Fibroblast of lung (primary cell): ENCODE measurements at regions not wholly inside any gene's neighbourhood (a gene's known extent, or its start where the extent isn't known, plus 50 kb on each side); places are given as distances from the start of the nearest gene placed in this dataset.
A peak's percentile ranks its signal among the peaks of the same experiment; 100 is the strongest.

ENCODE experiments used
- DNase-seq, 2 donors: peaks; one replicate each; pipeline versions ENCODE4 v3.0.0 to v3.0.0-alpha.2; 2010; ENCODE audit warnings: low read depth in 2 of 2
- H2AFZ ChIP-seq: 2 replicates; pipeline ENCODE4 v1.5.1; 2012; ENCODE audit warnings: low read length, control low read depth, inconsistent platforms
- H3K27ac ChIP-seq: 2 replicates; pipeline ENCODE4 v1.5.1; 2011; ENCODE audit warnings: low read length, control low read depth; ENCODE audit not compliant: insufficient read depth
- H3K27me3 ChIP-seq: 2 replicates; pipeline ENCODE4 v1.5.1; 2011; ENCODE audit warnings: mild to moderate bottlenecking, low read length; ENCODE audit not compliant: control insufficient read depth, insufficient read depth
- H3K36me3 ChIP-seq: 2 replicates; pipeline ENCODE4 v1.5.1; 2011; ENCODE audit warnings: low read length; ENCODE audit not compliant: control insufficient read depth, insufficient read depth
- H3K4me1 ChIP-seq: 2 replicates; pipeline ENCODE4 v1.5.1; 2011; ENCODE audit warnings: low read length; ENCODE audit not compliant: control insufficient read depth, insufficient read depth; ENCODE audit errors: extremely low read depth
- H3K4me2 ChIP-seq: 2 replicates; pipeline ENCODE4 v1.5.1; 2011; ENCODE audit warnings: low read length, control low read depth; ENCODE audit not compliant: insufficient read depth; ENCODE audit errors: extremely low read depth
- H3K4me3 ChIP-seq, 4 experiments: fragments of 200-600 bp in 1 of 4; sonication (generic) in 1 of 4; replicated peaks in 1 of 4; 2 replicates each; pipeline ENCODE4 v1.5.1; 2011 to 2016; ENCODE audit warnings: low read length in 4 of 4, low read depth in 3 of 4, mild to moderate bottlenecking in 3 of 4, control low read depth in 2 of 4, inconsistent platforms in 1 of 4, mixed read lengths in 1 of 4; ENCODE audit not compliant: insufficient read depth in 1 of 4; ENCODE audit errors: control extremely low read depth in 1 of 4
- H3K79me2 ChIP-seq: 2 replicates; pipeline ENCODE4 v1.5.1; 2012; ENCODE audit warnings: mild to moderate bottlenecking, low read length, inconsistent platforms; ENCODE audit not compliant: control insufficient read depth, insufficient read depth
- H3K9ac ChIP-seq: 2 replicates; pipeline ENCODE4 v1.5.1; 2011; ENCODE audit warnings: mild to moderate bottlenecking, low read length, control low read depth; ENCODE audit not compliant: insufficient read depth
- H3K9me3 ChIP-seq: 2 replicates; pipeline ENCODE4 v1.5.1; 2012; ENCODE audit warnings: low read depth, low read length; ENCODE audit not compliant: control insufficient read depth, insufficient read depth
- H4K20me1 ChIP-seq: 2 replicates; pipeline ENCODE4 v1.5.1; 2011; ENCODE audit warnings: low read length; ENCODE audit not compliant: control insufficient read depth, insufficient read depth; ENCODE audit errors: extremely low read depth
- CTCF ChIP-seq, 2 donors: IDR thresholded peaks in 1 of 2; conservative IDR thresholded peaks in 1 of 2; 1 replicate in 1 of 2; 2 replicates in 1 of 2; pipeline ENCODE4 v1.5.1; 2011 to 2012; ENCODE audit warnings: low read length in 2 of 2, control low read depth in 1 of 2, inconsistent platforms in 1 of 2, low read depth in 1 of 2, mild to moderate bottlenecking in 1 of 2
- EZH2 ChIP-seq: IDR thresholded peaks from 2 replicates; pipeline ENCODE4 v1.5.1; 2012; ENCODE audit warnings: low read length, control low read depth, mild to moderate bottlenecking; ENCODE audit errors: missing control alignments

GRCh38 chr6:121880831-121881230 lies 445.4 kb downstream of the GJA1 start:
- DNase-seq: no peak
- TF ChIP-seq EZH2 (no peak), CTCF (conservative IDR thresholded peaks at IDR 0.05 in 1 of 2, IDR thresholded peaks at IDR 0.05 in 1 of 2; ENCODE audit: low read depth in 1 of 2, low read length in 2 of 2) (no peak)
- no peak overlapping the region for H2AFZ ChIP-seq
- no peaks in the 10 kb centered on the region for H3K9me3 ChIP-seq
- no peak overlapping the region for H3K4me2 ChIP-seq
- H3K4me1 ChIP-seq: peaks cover 10% of the 10 kb centered on the region
- no peak overlapping the region for H3K9ac ChIP-seq
- H4K20me1 ChIP-seq: no peaks in the 10 kb centered on the region
- H3K27me3 ChIP-seq: no peaks in the 10 kb centered on the region
- H3K79me2 ChIP-seq: no peaks in the 10 kb centered on the region
- no peak overlapping the region for H3K27ac ChIP-seq
- H3K36me3 ChIP-seq: no peaks in the 10 kb centered on the region
- no peak overlapping the region for H3K4me3 ChIP-seq

- no peaks in the 10 kb centered on the region for H3K79me2 ChIP-seq
- H3K9me3 ChIP-seq: no peaks in the 10 kb centered on the region
- H3K27ac ChIP-seq: no peak overlapping the region
- no peak overlapping the region for H3K4me3 ChIP-seq
- no peaks in the 10 kb centered on the region for H3K36me3 ChIP-seq
- H3K9ac ChIP-seq: no peak overlapping the region
- H4K20me1 ChIP-seq: no peaks in the 10 kb centered on the region
- no peak overlapping the region for H3K4me2 ChIP-seq
- H2AFZ ChIP-seq: no peak overlapping the region
- H3K27me3 ChIP-seq: no peaks in the 10 kb centered on the region
- peaks cover 13% of the 10 kb centered on the region for H3K4me1 ChIP-seq
- TF ChIP-seq EZH2 (no peak), CTCF (conservative IDR thresholded peaks at IDR 0.05 in 1 of 2, IDR thresholded peaks at IDR 0.05 in 1 of 2; ENCODE audit: low read depth in 1 of 2, low read length in 2 of 2) (no peak)
- peak; percentile 70 to 90 for DNase-seq
Measured at GRCh38 chr6:121881974-121882667, 446.7 kb downstream of the GJA1 start.

GRCh38 chr6:121884091-121884490 lies 448.6 kb downstream of the GJA1 start:
- TF ChIP-seq EZH2 (no peak), CTCF (conservative IDR thresholded peaks at IDR 0.05 in 1 of 2, IDR thresholded peaks at IDR 0.05 in 1 of 2; ENCODE audit: low read depth in 1 of 2, low read length in 2 of 2) (no peak)
- Histone ChIP-seq H2AFZ (no peak overlapping the region), H4K20me1 (no peaks in the 10 kb centered on the region), H3K79me2 (no peaks in the 10 kb centered on the region), H3K27me3 (no peaks in the 10 kb centered on the region), H3K27ac (no peak overlapping the region), H3K4me3 (no peak overlapping the region), H3K4me2 (no peak overlapping the region), H3K9me3 (no peaks in the 10 kb centered on the region), H3K36me3 (no peaks in the 10 kb centered on the region), H3K4me1 (peaks cover 11% of the 10 kb centered on the region), H3K9ac (no peak overlapping the region)
- peak; percentile 12 to 58 for DNase-seq
